H9 (cell line): ENCODE measurements at regions not wholly inside any gene's neighbourhood (a gene's known extent, or its start where the extent isn't known, plus 50 kb on each side); places are given as distances from the start of the nearest gene placed in this dataset.

Source experiments
- DNase-seq: peaks from one replicate; pipeline ENCODE4 v3.0.0-alpha.2; 2017
- H2AFZ ChIP-seq: one replicate; pipeline ENCODE4 v1.6.1; 2013; ENCODE audit warnings: mild to moderate bottlenecking, low read length, control low read depth, moderate library complexity
- H2AK5ac ChIP-seq: 2 replicates; pipeline ENCODE4 v1.6.1; 2013; ENCODE audit warnings: low read length, control low read depth, mixed read lengths; ENCODE audit not compliant: insufficient read length
- H2BK120ac ChIP-seq: one replicate; pipeline ENCODE4 v1.6.1; 2013; ENCODE audit warnings: low read depth, mild to moderate bottlenecking, low read length, control low read depth, inconsistent platforms; ENCODE audit not compliant: poor library complexity, severe bottlenecking
- H2BK12ac ChIP-seq: 2 replicates; pipeline ENCODE4 v1.6.1; 2013; ENCODE audit warnings: low read length, control low read depth, mixed read lengths, low read depth; ENCODE audit not compliant: insufficient read length
- H2BK15ac ChIP-seq: 2 replicates; pipeline ENCODE4 v1.6.1; 2013; ENCODE audit warnings: low read depth, low read length, control low read depth
- H2BK20ac ChIP-seq: one replicate; pipeline ENCODE4 v1.6.1; 2013; ENCODE audit warnings: low read depth, mild to moderate bottlenecking, low read length, control low read depth, inconsistent platforms; ENCODE audit not compliant: poor library complexity, severe bottlenecking
- H2BK5ac ChIP-seq: 2 replicates; pipeline ENCODE4 v1.6.1; 2013; ENCODE audit warnings: low read length, control low read depth, mixed read lengths; ENCODE audit not compliant: insufficient read length
- H3K14ac ChIP-seq: 2 replicates; pipeline ENCODE4 v1.6.1; 2013; ENCODE audit warnings: low read length, control low read depth; ENCODE audit not compliant: insufficient read depth
- H3K18ac ChIP-seq: 2 replicates; pipeline ENCODE4 v1.6.1; 2013; ENCODE audit warnings: low read depth, mild to moderate bottlenecking, mixed read lengths, low read length, control low read depth; ENCODE audit not compliant: insufficient read length
- H3K23ac ChIP-seq: 2 replicates; pipeline ENCODE4 v1.6.1; 2013; ENCODE audit warnings: low read length, control low read depth, mixed read lengths, low read depth; ENCODE audit not compliant: insufficient read length
- H3K23me2 ChIP-seq: 2 replicates; pipeline ENCODE4 v1.6.1; 2013; ENCODE audit warnings: low read depth, mild to moderate bottlenecking, mixed read lengths, low read length, control low read depth; ENCODE audit not compliant: insufficient read length, poor library complexity, severe bottlenecking
- H3K27ac ChIP-seq: 2 replicates; pipeline ENCODE4 v1.5.1; 2013; ENCODE audit warnings: low read length, control low read depth, mixed read lengths, low read depth; ENCODE audit not compliant: insufficient read length
- H3K27me3 ChIP-seq: 2 replicates; pipeline ENCODE4 v1.6.1; 2013; ENCODE audit warnings: low read length, control low read depth, inconsistent platforms; ENCODE audit not compliant: insufficient read depth
- H3K4ac ChIP-seq: 2 replicates; pipeline ENCODE4 v1.6.1; 2013; ENCODE audit warnings: low read depth, mild to moderate bottlenecking, control low read depth, inconsistent platforms, low read length, moderate library complexity
- H3K4me1 ChIP-seq: 2 replicates; pipeline ENCODE4 v1.6.1; 2013; ENCODE audit warnings: low read length, control low read depth, inconsistent platforms; ENCODE audit not compliant: insufficient read depth
- H3K4me2 ChIP-seq: 2 replicates; pipeline ENCODE4 v1.6.1; 2013; ENCODE audit warnings: low read length, control low read depth, mixed read lengths; ENCODE audit not compliant: insufficient read length, insufficient read depth
- H3K56ac ChIP-seq: 2 replicates; pipeline ENCODE4 v1.6.1; 2013; ENCODE audit warnings: low read depth, mild to moderate bottlenecking, mixed read lengths, low read length, control low read depth; ENCODE audit not compliant: insufficient read length
- H3K79me1 ChIP-seq: 2 replicates; pipeline ENCODE4 v1.6.1; 2013; ENCODE audit warnings: low read depth, mild to moderate bottlenecking, moderate library complexity, low read length, control low read depth, inconsistent platforms; ENCODE audit not compliant: insufficient read depth, poor library complexity, severe bottlenecking
- H3K79me2 ChIP-seq: 2 replicates; pipeline ENCODE4 v1.6.1; 2013; ENCODE audit warnings: low read length, control low read depth, inconsistent platforms; ENCODE audit not compliant: insufficient read depth
- H3K9ac ChIP-seq: 2 replicates; pipeline ENCODE4 v1.6.1; 2013; ENCODE audit warnings: low read length, control low read depth, mixed read lengths; ENCODE audit not compliant: insufficient read length; ENCODE audit errors: extremely low read depth
- H3K9me3 ChIP-seq: one replicate; pipeline ENCODE4 v1.6.1; 2013; ENCODE audit warnings: low read depth, low read length, inconsistent platforms; ENCODE audit not compliant: control insufficient read depth
- H3T11ph ChIP-seq: one replicate; pipeline ENCODE4 v1.6.1; 2013; ENCODE audit warnings: mild to moderate bottlenecking, low read length, control low read depth, inconsistent platforms
- H4K20me1 ChIP-seq: one replicate; pipeline ENCODE4 v1.6.1; 2013; ENCODE audit not compliant: control insufficient read depth, insufficient read length, insufficient read depth
- H4K5ac ChIP-seq: 2 replicates; pipeline ENCODE4 v1.6.1; 2013; ENCODE audit warnings: low read depth, mild to moderate bottlenecking, mixed read lengths, low read length, control low read depth; ENCODE audit not compliant: insufficient read length
- H4K8ac ChIP-seq: replicated peaks from 2 replicates; pipeline ENCODE4 v1.6.1; 2013; ENCODE audit warnings: low read length, control low read depth, mixed read lengths, low read depth; ENCODE audit not compliant: insufficient read length
- H4K91ac ChIP-seq: 2 replicates; pipeline ENCODE4 v1.6.1; 2013; ENCODE audit warnings: low read depth, mild to moderate bottlenecking, moderate library complexity, mixed read lengths, low read length, control low read depth; ENCODE audit not compliant: insufficient read length
- H3K27ac Mint-ChIP-seq, 3 experiments: 2 replicates in 2 of 3; 3 replicates in 1 of 3; pipeline ENCODE4 v1.8.0; 2020 to 2021; ENCODE audit warnings: mixed read lengths in 3 of 3, mild to moderate bottlenecking in 1 of 3, moderate library complexity in 1 of 3
- H3K27me3 Mint-ChIP-seq: 2 replicates; pipeline ENCODE4 v1.8.0; 2021; ENCODE audit warnings: low read depth, mild to moderate bottlenecking, moderate library complexity, mixed read lengths
- H3K36me3 Mint-ChIP-seq, 3 experiments: 2 replicates in 2 of 3; 3 replicates in 1 of 3; pipeline ENCODE4 v1.8.0; 2020 to 2021; ENCODE audit warnings: low read depth in 3 of 3, mixed read lengths in 3 of 3; ENCODE audit not compliant: insufficient read depth in 1 of 3
- H3K4me1 Mint-ChIP-seq, 2 experiments: 2 replicates each; pipeline ENCODE4 v1.8.0; 2020; ENCODE audit warnings: mixed read lengths in 2 of 2
- H3K4me3 Mint-ChIP-seq, 2 experiments: 2 replicates in 1 of 2; 3 replicates in 1 of 2; pipeline ENCODE4 v1.8.0; 2020 to 2021; ENCODE audit warnings: mild to moderate bottlenecking in 2 of 2, mixed read lengths in 2 of 2, moderate library complexity in 1 of 2
- H3K9me3 Mint-ChIP-seq, 2 experiments: 2 replicates in 1 of 2; 3 replicates in 1 of 2; pipeline ENCODE4 v1.8.0; 2020; ENCODE audit warnings: mild to moderate bottlenecking in 2 of 2, mixed read lengths in 2 of 2, moderate library complexity in 1 of 2
- CTCF ChIP-seq: fragments of 200-600 bp; sonication (generic); conservative IDR thresholded peaks from 3 replicates; pipeline ENCODE4 v1.8.0; 2021; ENCODE audit warnings: antibody characterized with exemption, mild to moderate bottlenecking
- WGBS: extraction: QIAGEN DNeasy Blood & Tissue Kit; methylation state at CpG from one replicate; pipeline ENCODE4 v1.1.7; 2013; ENCODE audit warnings: missing lambda C conversion rate, low lambda C conversion rate, mixed read lengths; ENCODE audit not compliant: insufficient read length; ENCODE audit errors: extremely low coverage; 5-methylcytosine and 5-hydroxymethylcytosine counted together

GRCh38 chr2:23065210-23065609, 319.8 kb upstream of the KLHL29 start:
- H3K79me1 ChIP-seq = no peaks in the 10 kb centered on the region
- H3T11ph ChIP-seq = no peak overlapping the region
- H3K27me3 ChIP-seq = no peaks in the 10 kb centered on the region
- no peaks in the 10 kb centered on the region; a peak in 1 of 5 replicates for H3K9me3 Mint-ChIP-seq
- H3K9ac ChIP-seq = no peak overlapping the region
- H3K27ac ChIP-seq = no peak overlapping the region
- H2AFZ ChIP-seq = no peak overlapping the region
- no peak overlapping the region for H3K56ac ChIP-seq
- H4K5ac ChIP-seq = no peak overlapping the region
- no peak overlapping the region for H3K27ac Mint-ChIP-seq
- H3K23ac ChIP-seq = no peak overlapping the region
- no peaks in the 10 kb centered on the region for H3K4me1 ChIP-seq
- peaks cover 0 to 3% of the 10 kb centered on the region in 2 experiments; a peak in 2 of 4 replicates for H3K4me1 Mint-ChIP-seq
- no peaks in the 10 kb centered on the region for H3K9me3 ChIP-seq
- H3K27me3 Mint-ChIP-seq = peaks cover 2% of the 10 kb centered on the region; the same call in 1 of the 2 replicates
- H2BK12ac ChIP-seq = no peak overlapping the region
- no CpG with 5 or more reads among the region's 4 CpGs for WGBS
- no peaks in the 10 kb centered on the region for H4K20me1 ChIP-seq
- H3K23me2 ChIP-seq = no peaks in the 10 kb centered on the region
- no peaks in the 10 kb centered on the region for H3K79me2 ChIP-seq
- no peak for DNase-seq
- no peaks in the 10 kb centered on the region; a peak in 1 of 7 replicates for H3K36me3 Mint-ChIP-seq
- H4K91ac ChIP-seq = no peak overlapping the region
- no peak overlapping the region for H2AK5ac ChIP-seq
- no peak for TF ChIP-seq CTCF
- H2BK20ac ChIP-seq = no peak overlapping the region
- H2BK15ac ChIP-seq = no peak overlapping the region
- H3K4me2 ChIP-seq = no peak overlapping the region
- no peak overlapping the region for H3K4ac ChIP-seq
- H3K4me3 Mint-ChIP-seq = no peak overlapping the region
- H2BK5ac ChIP-seq = no peak overlapping the region
- no peak overlapping the region for H2BK120ac ChIP-seq
- no peak overlapping the region for H3K18ac ChIP-seq
- H3K14ac ChIP-seq = no peak overlapping the region
- H4K8ac ChIP-seq = no peak overlapping the region
